NCI-H1048 (cell line): ENCODE measurements at regions not wholly inside any gene's neighbourhood (a gene's known extent, or its start where the extent isn't known, plus 50 kb on each side); places are given as distances from the start of the nearest gene placed in this dataset.
"Not testable (repeated sequence)": the region's sequence is repeated elsewhere in the genome, so short reads cannot be mapped to it uniquely, and the experiment has no call there.

Experiments used
- DNase-seq: peaks from one replicate; lab custom pipeline; 2025; lab: John Stamatoyannopoulos, UW

DNA sequence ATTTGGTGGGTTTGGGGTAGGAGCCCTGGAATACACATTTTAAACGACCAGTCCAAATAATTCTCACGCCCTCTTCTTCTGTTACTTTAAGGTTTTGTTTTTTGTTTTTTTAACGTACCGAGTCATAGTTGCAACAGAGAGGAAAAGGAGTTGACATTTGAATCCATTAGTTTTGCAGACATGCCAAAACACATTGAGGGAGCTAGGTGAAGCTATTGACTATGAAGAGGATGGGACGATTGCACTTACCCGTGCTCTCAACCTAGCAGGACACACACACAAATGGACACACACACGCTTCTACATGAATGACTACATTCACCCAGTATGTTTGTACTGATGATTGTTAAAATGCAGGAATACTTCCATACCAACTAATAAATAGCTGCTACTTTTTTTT lies 54.3 kb upstream of the CIT start:
- no peak for DNase-seq

DNA sequence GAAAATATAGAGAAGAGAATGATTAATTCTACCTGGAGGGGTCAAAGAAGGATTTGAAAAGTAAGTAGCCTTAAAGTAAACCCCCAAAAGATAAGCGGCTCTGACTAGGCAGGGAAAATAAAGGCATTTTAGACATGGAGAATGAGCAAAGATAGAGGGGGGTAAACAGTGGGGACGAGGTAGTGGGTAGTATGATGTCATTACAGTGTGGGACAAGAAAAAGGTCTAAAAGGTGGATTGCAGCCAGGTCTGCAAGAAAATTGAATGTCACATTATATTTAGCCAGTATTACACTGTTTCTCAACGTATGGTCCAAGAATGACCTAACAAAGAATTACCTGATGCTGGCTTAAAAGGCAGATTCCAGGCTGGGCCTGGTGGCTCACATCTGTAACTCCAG lies 55.8 kb upstream of the CIT start:
- DNase-seq = no peak

DNA sequence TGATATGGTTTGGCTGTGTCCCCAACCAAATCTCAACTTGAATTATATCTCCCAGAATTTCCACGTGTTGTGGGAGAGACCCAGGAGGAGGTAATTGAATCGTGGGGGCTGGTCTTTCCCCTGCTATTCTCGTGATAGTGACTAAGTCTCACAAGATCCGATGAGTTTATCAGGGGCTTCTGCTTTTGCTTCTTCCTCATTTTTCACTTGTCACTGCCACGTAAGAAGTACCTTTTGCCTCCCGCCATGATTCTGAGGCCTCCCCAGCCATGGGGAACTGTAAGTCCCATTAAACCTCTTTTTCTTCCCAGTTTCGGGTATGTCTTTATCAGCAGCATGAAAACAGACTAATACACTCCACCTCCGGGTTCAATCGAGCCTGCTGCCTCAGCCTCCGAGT lies 54.3 kb upstream of the BICDL1 start:
- not testable (repeated sequence) for DNase-seq

DNA sequence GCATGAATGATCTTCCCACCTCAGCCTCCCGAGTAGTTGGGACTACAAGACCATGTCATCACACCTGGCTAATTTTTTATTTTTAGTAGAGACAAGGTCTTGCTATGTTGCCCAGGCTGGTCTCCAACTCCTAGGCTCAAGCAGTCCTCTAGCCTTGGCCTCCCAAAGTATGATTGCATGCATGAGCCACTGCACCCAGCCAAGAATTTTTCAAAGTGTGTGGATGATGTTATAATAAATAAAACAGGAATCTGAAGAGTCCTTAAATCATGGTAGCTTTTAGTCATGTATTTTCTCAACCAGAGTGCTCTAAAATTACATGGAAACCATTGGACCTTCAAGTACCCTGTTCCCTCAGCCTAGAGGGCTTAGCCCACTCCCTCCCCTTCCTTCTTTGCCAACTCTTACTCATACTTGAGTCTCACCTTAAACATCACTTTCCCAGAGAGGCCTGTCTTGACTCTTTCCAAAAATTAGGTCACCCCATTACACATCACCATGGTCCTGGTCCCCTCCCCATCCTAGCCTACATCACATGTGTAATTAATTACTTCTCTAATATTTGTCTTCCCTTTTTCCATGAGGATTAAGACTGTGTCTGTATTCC lies 52.2 kb upstream of the BICDL1 start:
- DNase-seq = no peak

DNA sequence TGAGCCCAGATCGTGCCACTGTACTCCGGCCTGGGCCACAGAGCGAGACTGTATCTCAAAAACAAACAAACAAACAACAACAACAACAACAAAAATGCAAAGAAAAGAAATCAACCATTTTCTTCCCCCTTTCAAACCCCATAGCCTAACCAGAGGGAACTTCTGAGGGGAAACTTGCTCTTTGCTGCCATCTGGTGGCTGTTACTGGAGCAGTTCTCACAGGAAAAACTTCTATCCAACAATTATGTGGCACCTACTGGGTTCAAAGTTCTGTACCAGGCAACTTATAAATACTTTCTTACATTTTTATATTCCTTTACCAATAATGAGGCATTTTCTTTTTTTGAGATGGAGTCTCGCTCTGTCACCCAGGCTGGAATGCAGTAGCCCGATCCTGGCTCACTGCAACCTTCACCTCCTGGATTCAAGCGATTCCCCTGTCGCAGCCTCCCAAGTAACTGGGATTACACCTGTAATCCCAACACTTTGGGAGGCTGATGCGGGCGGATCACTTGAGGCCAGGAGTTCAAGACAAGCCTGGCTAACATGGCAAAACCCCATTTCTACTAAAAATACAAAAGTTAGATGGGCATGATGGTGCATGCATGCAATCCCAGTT lies 50.9 kb upstream of the BICDL1 start:
- DNase-seq = peak; percentile 3
